Keratinocyte (primary cell): ENCODE measurements at regions not wholly inside any gene's neighbourhood (a gene's known extent, or its start where the extent isn't known, plus 50 kb on each side); places are given as distances from the start of the nearest gene placed in this dataset.

Source experiments
- EZH2 ChIP-seq: IDR thresholded peaks from one replicate; pipeline ENCODE4 v1.6.1; 2012; ENCODE audit warnings: inconsistent platforms, mild to moderate bottlenecking, low read length, moderate library complexity
- TF ChIP-seq, protein P1 (sequence below), 3 experiments: IDR thresholded peaks in 1 of 3; conservative IDR thresholded peaks in 1 of 3; optimal IDR thresholded peaks in 1 of 3; 2 replicates in 2 of 3; 3 replicates in 1 of 3; pipeline versions ENCODE3 to v1.5.1; 2011; ENCODE audit warnings: low read length in 3 of 3, mild to moderate bottlenecking in 3 of 3, moderate library complexity in 2 of 3, control low read depth in 1 of 3, inconsistent platforms in 1 of 3; ENCODE audit not compliant: insufficient read depth in 2 of 3; ENCODE audit errors: extremely low read depth in 1 of 3

DNA sequence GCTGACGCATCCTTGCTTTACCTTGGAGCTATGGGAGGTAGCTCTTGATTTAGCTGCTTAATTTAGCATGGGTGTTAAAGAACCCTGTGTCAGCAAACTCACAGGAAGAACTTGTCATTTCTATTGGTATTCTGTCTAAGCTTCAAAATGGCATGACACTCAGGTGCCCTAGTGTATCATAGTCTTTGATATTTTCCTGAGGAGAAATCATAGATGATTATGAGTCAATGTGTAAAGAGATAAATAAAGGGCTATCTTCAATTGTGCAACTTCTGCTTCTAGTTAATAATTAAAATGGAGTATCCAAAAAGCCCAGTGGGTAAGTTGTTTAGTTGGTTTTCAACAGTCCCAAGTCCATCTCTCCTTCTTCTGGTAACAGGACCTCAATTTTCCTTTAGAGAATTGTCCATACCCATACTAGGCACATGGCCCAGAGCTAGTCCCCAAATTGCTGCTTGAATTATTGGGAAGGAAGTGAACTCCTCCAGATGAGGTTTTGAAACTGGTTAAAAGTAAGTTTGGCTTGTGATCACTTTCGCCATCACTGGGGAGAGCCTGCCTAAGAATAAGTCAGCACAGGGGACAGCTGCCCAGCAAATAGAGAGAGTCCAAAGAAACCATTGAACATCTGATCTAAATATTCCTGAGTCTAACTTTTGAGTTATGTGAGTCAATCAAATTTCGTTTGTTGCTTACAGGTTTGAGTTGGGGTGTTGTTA lies 169.0 kb upstream of the PHYHIPL start:
- TF ChIP-seq, protein P1, sequence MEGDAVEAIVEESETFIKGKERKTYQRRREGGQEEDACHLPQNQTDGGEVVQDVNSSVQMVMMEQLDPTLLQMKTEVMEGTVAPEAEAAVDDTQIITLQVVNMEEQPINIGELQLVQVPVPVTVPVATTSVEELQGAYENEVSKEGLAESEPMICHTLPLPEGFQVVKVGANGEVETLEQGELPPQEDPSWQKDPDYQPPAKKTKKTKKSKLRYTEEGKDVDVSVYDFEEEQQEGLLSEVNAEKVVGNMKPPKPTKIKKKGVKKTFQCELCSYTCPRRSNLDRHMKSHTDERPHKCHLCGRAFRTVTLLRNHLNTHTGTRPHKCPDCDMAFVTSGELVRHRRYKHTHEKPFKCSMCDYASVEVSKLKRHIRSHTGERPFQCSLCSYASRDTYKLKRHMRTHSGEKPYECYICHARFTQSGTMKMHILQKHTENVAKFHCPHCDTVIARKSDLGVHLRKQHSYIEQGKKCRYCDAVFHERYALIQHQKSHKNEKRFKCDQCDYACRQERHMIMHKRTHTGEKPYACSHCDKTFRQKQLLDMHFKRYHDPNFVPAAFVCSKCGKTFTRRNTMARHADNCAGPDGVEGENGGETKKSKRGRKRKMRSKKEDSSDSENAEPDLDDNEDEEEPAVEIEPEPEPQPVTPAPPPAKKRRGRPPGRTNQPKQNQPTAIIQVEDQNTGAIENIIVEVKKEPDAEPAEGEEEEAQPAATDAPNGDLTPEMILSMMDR (optimal IDR thresholded peaks at IDR 0.05 in 1 of 3, IDR thresholded peaks at IDR 0.05 in 1 of 3, conservative IDR thresholded peaks at IDR 0.05 in 1 of 3; ENCODE audit: extremely low read depth in 1 of 3, insufficient read depth in 2 of 3, low read length in 3 of 3), result no peak
- no peak for TF ChIP-seq EZH2
